Colonic mucosa (tissue), 4 donors: ENCODE measurements at regions not wholly inside any gene's neighbourhood (a gene's known extent, or its start where the extent isn't known, plus 50 kb on each side); places are given as distances from the start of the nearest gene placed in this dataset.

Experiments
- DNase-seq: peaks from one replicate; pipeline ENCODE4 v3.0.0-alpha.2; 2020
- H3K27ac ChIP-seq: fragments of 200-600 bp; one replicate; pipeline ENCODE4 v1.8.0; 2021
- H3K27me3 ChIP-seq: fragments of 200-600 bp; one replicate; pipeline ENCODE4 v1.8.0; 2021
- H3K36me3 ChIP-seq: fragments of 200-600 bp; one replicate; pipeline ENCODE4 v1.8.0; 2021
- H3K4me1 ChIP-seq: fragments of 200-600 bp; one replicate; pipeline ENCODE4 v1.8.0; 2021; ENCODE audit warnings: mild to moderate bottlenecking
- H3K4me3 ChIP-seq: fragments of 200-600 bp; one replicate; pipeline ENCODE4 v1.8.0; 2021
- H3K9ac ChIP-seq, 2 donors: one replicate each; pipeline ENCODE4 v1.7.0; 2013; ENCODE audit warnings: control low read depth in 2 of 2, low read depth in 2 of 2, low read length in 2 of 2
- H3K9me3 ChIP-seq: fragments of 200-600 bp; one replicate; pipeline ENCODE4 v1.8.0; 2021
- CTCF ChIP-seq: fragments of 200-600 bp; IDR thresholded peaks from one replicate; pipeline ENCODE4 v1.8.0; 2022; ENCODE audit warnings: antibody characterized with exemption, mild to moderate bottlenecking
- intact Hi-C: fragments of 100-400 bp; cut with DNase I; formaldehyde crosslinking; loops from one replicate; pipeline ENCODE4 v1.14.1; 2022
- donor health status: healthy.
- donor health status: DM: no; HTN: no; CAD: no.
- donor health status: DM: no; HTN: no; CAD: no.

GRCh38 chr4:117529401-117529800 lies 444.0 kb upstream of the TRAM1L1 start:
- no peak for TF ChIP-seq CTCF
- Histone ChIP-seq H3K9me3 (no peaks in the 10 kb centered on the region), H3K4me1 (no peaks in the 10 kb centered on the region), H3K27ac (no peak overlapping the region), H3K27me3 (no peaks in the 10 kb centered on the region), H3K4me3 (no peak overlapping the region), H3K9ac (no peak overlapping the region), H3K36me3 (no peaks in the 10 kb centered on the region)
- no peak for DNase-seq
- intact Hi-C loops, result no loop called here

- intact Hi-C loops, result no loop called here
- no peak for TF ChIP-seq CTCF
- Histone ChIP-seq H3K4me1 (no peaks in the 10 kb centered on the region), H3K36me3 (no peaks in the 10 kb centered on the region), H3K9me3 (no peaks in the 10 kb centered on the region), H3K9ac (no peak overlapping the region), H3K27me3 (no peaks in the 10 kb centered on the region), H3K4me3 (no peak overlapping the region), H3K27ac (no peak overlapping the region)
- no peak for DNase-seq
These were observed 448.1 kb upstream of the TRAM1L1 start for GRCh38 chr4:117533501-117533900.

GRCh38 chr4:117545039-117545438 lies 459.7 kb upstream of the TRAM1L1 start:
- H3K9me3 ChIP-seq, result no peaks in the 10 kb centered on the region
- H3K4me3 ChIP-seq, result no peak overlapping the region
- no peak overlapping the region for H3K27ac ChIP-seq
- H3K36me3 ChIP-seq, result no peaks in the 10 kb centered on the region
- intact Hi-C loops, result no loop called here
- no peak for TF ChIP-seq CTCF
- no peaks in the 10 kb centered on the region for H3K4me1 ChIP-seq
- DNase-seq, result no peak
- no peak overlapping the region for H3K9ac ChIP-seq
- H3K27me3 ChIP-seq, result no peaks in the 10 kb centered on the region

GRCh38 chr4:117549524-117549923 lies 464.1 kb upstream of the TRAM1L1 start:
- no peak for TF ChIP-seq CTCF
- Histone ChIP-seq H3K27me3 (no peaks in the 10 kb centered on the region), H3K27ac (no peak overlapping the region), H3K36me3 (no peaks in the 10 kb centered on the region), H3K9me3 (no peaks in the 10 kb centered on the region), H3K4me3 (no peak overlapping the region), H3K4me1 (no peaks in the 10 kb centered on the region), H3K9ac (no peak overlapping the region)
- DNase-seq, result no peak
- intact Hi-C loops, result no loop called here

GRCh38 chr4:117550085-117550484 lies 464.7 kb upstream of the TRAM1L1 start:
- Histone ChIP-seq H3K9ac (no peak overlapping the region), H3K27ac (no peak overlapping the region), H3K36me3 (no peaks in the 10 kb centered on the region), H3K4me3 (no peak overlapping the region), H3K4me1 (no peaks in the 10 kb centered on the region), H3K27me3 (no peaks in the 10 kb centered on the region), H3K9me3 (no peaks in the 10 kb centered on the region)
- no peak for TF ChIP-seq CTCF
- no peak for DNase-seq
- intact Hi-C loops, result no loop called here

- Histone ChIP-seq H3K27me3 (no peaks in the 10 kb centered on the region), H3K27ac (no peak overlapping the region), H3K4me3 (no peak overlapping the region), H3K9me3 (no peaks in the 10 kb centered on the region), H3K36me3 (no peaks in the 10 kb centered on the region), H3K9ac (no peak overlapping the region), H3K4me1 (no peaks in the 10 kb centered on the region)
- intact Hi-C loops, result no loop called here
- TF ChIP-seq CTCF, result no peak
- no peak for DNase-seq
These were observed 474.0 kb upstream of the NDST3 start for GRCh38 chr4:117560329-117560728.
